Adrenal gland (tissue), 5 donors: ENCODE measurements at regions not wholly inside any gene's neighbourhood (a gene's known extent, or its start where the extent isn't known, plus 50 kb on each side); places are given as distances from the start of the nearest gene placed in this dataset.

Experiments
- POLR2A ChIP-seq, 2 donors: fragments of 450-650 bp; IDR thresholded peaks; one replicate each; pipeline ENCODE4 v1.6.1; 2017; ENCODE audit warnings: antibody characterized with exemption in 2 of 2, mild to moderate bottlenecking in 2 of 2, moderate library complexity in 1 of 2
- TF ChIP-seq, protein P1 (sequence below), 6 experiments: fragments of 450-650 bp in 4 of 6; fragments of 200-600 bp in 2 of 6; sonication (generic) in 1 of 6; IDR thresholded peaks; 1 replicate in 5 of 6; 2 replicates in 1 of 6; pipeline versions ENCODE4 v1.5.1 to v1.8.0; 2016 to 2021; ENCODE audit warnings: antibody characterized with exemption in 6 of 6, mild to moderate bottlenecking in 2 of 6, moderate library complexity in 1 of 6
- donor health status: DM: no; HTN: no; CAD: no.

DNA sequence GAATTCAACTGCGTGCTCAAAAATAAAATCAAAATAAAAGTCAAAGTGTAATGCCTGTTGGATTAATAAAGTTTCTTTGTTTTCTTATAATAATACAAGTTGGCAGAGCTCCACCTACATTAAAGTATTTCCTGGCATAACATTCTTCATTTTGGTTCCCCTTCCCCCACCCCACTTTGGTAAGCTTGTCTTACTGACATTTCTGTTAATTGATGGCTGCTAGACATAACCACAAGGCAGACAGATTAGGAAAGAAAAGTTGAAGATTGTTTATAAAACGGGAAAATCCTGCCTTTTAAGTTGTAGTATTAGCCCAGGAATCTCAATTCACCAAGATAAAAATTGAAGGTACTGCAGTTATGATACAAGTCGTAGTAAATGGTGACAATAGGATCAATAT lies 246.5 kb upstream of the RPS6KA3 start:
- TF ChIP-seq, protein P1, sequence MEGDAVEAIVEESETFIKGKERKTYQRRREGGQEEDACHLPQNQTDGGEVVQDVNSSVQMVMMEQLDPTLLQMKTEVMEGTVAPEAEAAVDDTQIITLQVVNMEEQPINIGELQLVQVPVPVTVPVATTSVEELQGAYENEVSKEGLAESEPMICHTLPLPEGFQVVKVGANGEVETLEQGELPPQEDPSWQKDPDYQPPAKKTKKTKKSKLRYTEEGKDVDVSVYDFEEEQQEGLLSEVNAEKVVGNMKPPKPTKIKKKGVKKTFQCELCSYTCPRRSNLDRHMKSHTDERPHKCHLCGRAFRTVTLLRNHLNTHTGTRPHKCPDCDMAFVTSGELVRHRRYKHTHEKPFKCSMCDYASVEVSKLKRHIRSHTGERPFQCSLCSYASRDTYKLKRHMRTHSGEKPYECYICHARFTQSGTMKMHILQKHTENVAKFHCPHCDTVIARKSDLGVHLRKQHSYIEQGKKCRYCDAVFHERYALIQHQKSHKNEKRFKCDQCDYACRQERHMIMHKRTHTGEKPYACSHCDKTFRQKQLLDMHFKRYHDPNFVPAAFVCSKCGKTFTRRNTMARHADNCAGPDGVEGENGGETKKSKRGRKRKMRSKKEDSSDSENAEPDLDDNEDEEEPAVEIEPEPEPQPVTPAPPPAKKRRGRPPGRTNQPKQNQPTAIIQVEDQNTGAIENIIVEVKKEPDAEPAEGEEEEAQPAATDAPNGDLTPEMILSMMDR (IDR thresholded peaks at IDR 0.05) = no peak
- TF ChIP-seq POLR2A (IDR thresholded peaks at IDR 0.05) = no peak
